ENCODE measurements at regions not wholly inside any gene's neighbourhood (a gene's known extent, or its start where the extent isn't known, plus 50 kb on each side); places are given as distances from the start of the nearest gene placed in this dataset.

GRCh38 chr9:679462-679861 is 162.0 kb upstream of the DMRT1 start:
- POLR2A ChIA-PET, result no interaction called here
- H3K9me3 ChIP-seq, result no peaks in the 10 kb centered on the region
- FAIRE-seq (no peak), DNase-seq (ENCODE audit: low read depth in 1 of 2, low spot score in 1 of 2) (no peak), ATAC-seq (no peak)
- peaks cover 52% of the 10 kb centered on the region for H3K4me1 ChIP-seq
- TF ChIP-seq PBX3 (IDR thresholded peaks at IDR 0.05) (no peak), MAFK (IDR thresholded peaks at IDR 0.05; ENCODE audit: partially characterized antibody) (peak; percentile 56)
- no peak overlapping the region for H3K27ac ChIP-seq
- CTCF ChIA-PET, result interaction anchor here (2.4 kb wide), 1 partner anchor 8 kb away, joined by 6 read pairs; no protein-coding TSS in a partner anchor
- 93% methylated on average over 6 of the region's 6 CpGs for WGBS (ENCODE audit: missing lambda C conversion rate)
- no peak overlapping the region for H3K4me3 ChIP-seq
- no peak overlapping the region for H3K4me2 ChIP-seq

- ChIA-PET POLR2A (no interaction called here), CTCF (interaction anchor here (2.0 to 2.4 kb wide), 2 partner anchors 9 to 77 kb away, joined by 5 to 6 read pairs; no protein-coding TSS in a partner anchor)
- no peak overlapping the region for H3K27ac ChIP-seq
- ATAC-seq (no peak), FAIRE-seq (no peak), DNase-seq (ENCODE audit: low read depth in 1 of 2, low spot score in 1 of 2) (no peak)
- H3K4me1 ChIP-seq, result peaks cover 59% of the 10 kb centered on the region
- WGBS (ENCODE audit: missing lambda C conversion rate), result 60% methylated on average over 5 of the region's 5 CpGs
- TF ChIP-seq TFCP2L1 (CRISPR knock-in tag; IDR thresholded peaks at IDR 0.05) (no peak), FOXS1 (CRISPR knock-in tag; IDR thresholded peaks at IDR 0.05) (no peak), JUNB (IDR thresholded peaks at IDR 0.05) (no peak), MAFK (IDR thresholded peaks at IDR 0.05; ENCODE audit: partially characterized antibody) (no peak), EHMT2 (IDR thresholded peaks at IDR 0.05; ENCODE audit: low read depth) (no peak), GATA3 (IDR thresholded peaks at IDR 0.05; ENCODE audit: borderline replicate concordance) (no peak), ZC3H11A (IDR thresholded peaks at IDR 0.05) (no peak)
- peak overlapping the region; percentile 13; the same call in 2 of the 3 replicates for H3K4me2 ChIP-seq
- no peaks in the 10 kb centered on the region for H3K9me3 ChIP-seq
- H3K4me3 ChIP-seq, result no peak overlapping the region
Measured at GRCh38 chr9:680106-680505, 161.4 kb upstream of the DMRT1 start.

GRCh38 chr9:682633-683508 is 158.6 kb upstream of the DMRT1 start:
- 0 out of 3 replicates have a peak overlapping the region, but pooled peaks have one; percentile 4 for H3K4me3 ChIP-seq
- TF ChIP-seq GATA3 (IDR thresholded peaks at IDR 0.05; ENCODE audit: borderline replicate concordance) (0 out of 2 replicates have a peak, but pooled peaks have one; percentile 11), NFE2L2 (conservative IDR thresholded peaks at IDR 0.05; ENCODE audit: low read length) (no peak), HDAC2 (IDR thresholded peaks at IDR 0.05) (no peak), MYC (IDR thresholded peaks at IDR 0.05; ENCODE audit: borderline replicate concordance, low read length) (no peak), E2F6 (IDR thresholded peaks at IDR 0.05; ENCODE audit: borderline replicate concordance, low read depth) (no peak)
- peaks cover 52% of the 10 kb centered on the region for H3K4me1 ChIP-seq
- no peak for FAIRE-seq
- peak; percentile 73 to 90 for ATAC-seq
- peak overlapping the region; percentile 39 to 73; a peak in 5 of 6 replicates for H3K27ac ChIP-seq
- peak in 1 of 2 experiments; percentile 49 for DNase-seq (ENCODE audit: low read depth in 1 of 2, low spot score in 1 of 2)
- H3K9me3 ChIP-seq, result no peaks in the 10 kb centered on the region
- peak overlapping the region; percentile 67 for H3K4me2 ChIP-seq
- CTCF ChIA-PET, result interaction anchor here (0.7 to 2.9 kb wide), 8 partner anchors 10 to 75 kb away, joined by 3 to 10 read pairs (median 4); no protein-coding TSS in a partner anchor
- POLR2A ChIA-PET, result no interaction called here
- 43% methylated on average over 12 of the region's 12 CpGs for WGBS (ENCODE audit: missing lambda C conversion rate)

GRCh38 chr9:683509-684021 is 157.9 kb upstream of the DMRT1 start:
- Histone ChIP-seq H3K4me1 (peaks cover 49% of the 10 kb centered on the region), H3K4me3 (no peak overlapping the region), H3K9me3 (no peaks in the 10 kb centered on the region), H3K27ac (peak overlapping the region; percentile 39 to 73), H3K4me2 (peak overlapping the region; percentile 67)
- FAIRE-seq (no peak), DNase-seq (ENCODE audit: low read depth in 1 of 2, low spot score in 1 of 2) (no peak), ATAC-seq (no peak)
- WGBS (ENCODE audit: missing lambda C conversion rate), result 34% methylated on average over 2 of the region's 2 CpGs
- TF ChIP-seq ZFP36 (IDR thresholded peaks at IDR 0.05; ENCODE audit: borderline replicate concordance, partially characterized antibody), result no peak
- POLR2A ChIA-PET, result no interaction called here
- CTCF ChIA-PET, result interaction anchor here (0.7 to 2.9 kb wide), 7 partner anchors 10 to 104 kb away, joined by 3 to 10 read pairs (median 3); no protein-coding TSS in a partner anchor

Data from A549 (cell line).